SK-N-DZ (cell line): ENCODE measurements at regions not wholly inside any gene's neighbourhood (a gene's known extent, or its start where the extent isn't known, plus 50 kb on each side); places are given as distances from the start of the nearest gene placed in this dataset.

Experiments used
- DNase-seq: peaks from one replicate; pipeline ENCODE4 v3.0.0-alpha.2; 2015; ENCODE audit warnings: low spot score

DNA sequence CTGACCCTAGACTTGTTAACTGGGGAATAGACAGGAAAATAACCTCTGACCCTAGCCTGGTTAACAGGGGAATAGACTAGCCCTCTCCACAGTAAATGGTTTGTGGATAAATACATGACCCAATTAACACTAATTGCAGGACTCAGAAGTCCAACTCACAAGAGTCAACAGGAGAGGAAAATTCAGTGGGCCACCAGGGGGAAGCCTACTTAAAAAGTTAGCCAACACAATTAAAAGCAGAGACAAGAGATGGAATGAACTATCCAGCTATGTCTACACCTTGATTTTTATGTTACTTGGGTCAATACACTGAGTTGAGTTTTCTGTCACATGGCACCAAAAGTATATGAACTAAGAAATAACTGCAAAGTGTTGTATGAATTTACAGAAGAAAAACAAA lies 158.8 kb upstream of the SLC39A10 start:
- no peak for DNase-seq

DNA sequence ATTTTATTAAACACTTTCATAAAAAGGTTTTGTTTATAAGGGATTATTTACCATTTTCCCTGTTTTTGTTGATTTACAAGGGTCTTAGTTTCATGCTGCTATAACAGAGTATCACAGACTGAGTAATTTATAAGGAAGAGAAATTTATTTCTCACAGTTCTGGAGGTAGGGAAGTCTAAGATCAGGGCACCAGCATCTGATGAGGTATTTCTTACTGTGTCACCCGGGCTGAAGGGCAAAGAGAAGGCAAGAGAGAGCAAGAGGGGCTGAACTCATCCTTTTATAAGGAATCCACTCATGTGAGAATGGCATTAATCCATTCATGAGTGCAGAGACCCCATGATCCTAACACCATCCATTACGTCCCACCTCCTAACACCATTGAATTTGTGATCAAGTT lies 160.0 kb upstream of the SLC39A10 start:
- DNase-seq: no peak

DNA sequence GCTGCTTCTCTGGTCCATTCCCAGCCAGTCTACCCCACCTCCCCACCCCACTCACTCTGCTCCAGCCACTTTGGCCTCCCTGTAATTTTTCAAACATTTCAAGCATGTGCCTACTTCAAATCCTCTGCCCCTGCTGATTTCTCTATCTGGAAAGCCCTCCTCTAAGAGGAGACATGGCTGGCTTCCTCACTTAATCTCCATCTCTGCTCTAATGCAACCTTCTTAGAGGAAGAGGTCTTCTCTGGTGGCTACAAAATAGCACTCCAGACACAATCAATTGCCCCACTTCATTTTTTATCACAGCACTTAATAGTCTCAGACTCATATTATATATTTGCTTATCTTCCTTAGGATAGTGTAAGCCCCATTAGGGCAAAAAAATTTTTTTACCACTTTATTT lies 161.1 kb upstream of the SLC39A10 start:
- no peak for DNase-seq

DNA sequence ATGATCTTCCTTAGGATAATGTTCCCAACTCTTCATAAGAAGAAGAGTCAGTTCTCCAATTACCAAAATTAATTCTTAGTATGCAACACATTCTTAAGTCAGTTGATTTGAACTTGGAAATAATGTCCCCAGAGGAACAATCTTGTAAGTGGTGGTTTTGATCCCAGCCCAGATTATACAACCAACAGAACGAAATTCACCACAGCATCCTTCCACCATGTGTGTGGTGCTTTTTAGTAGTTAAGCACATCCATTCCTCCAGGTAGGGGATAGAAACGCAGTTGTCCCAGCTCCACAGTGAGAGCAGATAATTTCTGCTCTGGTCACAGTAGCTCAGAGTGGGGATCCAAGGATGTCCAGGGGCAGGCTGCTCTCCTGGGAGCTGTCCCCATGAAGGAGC lies 161.7 kb upstream of the SLC39A10 start:
- DNase-seq: no peak

DNA sequence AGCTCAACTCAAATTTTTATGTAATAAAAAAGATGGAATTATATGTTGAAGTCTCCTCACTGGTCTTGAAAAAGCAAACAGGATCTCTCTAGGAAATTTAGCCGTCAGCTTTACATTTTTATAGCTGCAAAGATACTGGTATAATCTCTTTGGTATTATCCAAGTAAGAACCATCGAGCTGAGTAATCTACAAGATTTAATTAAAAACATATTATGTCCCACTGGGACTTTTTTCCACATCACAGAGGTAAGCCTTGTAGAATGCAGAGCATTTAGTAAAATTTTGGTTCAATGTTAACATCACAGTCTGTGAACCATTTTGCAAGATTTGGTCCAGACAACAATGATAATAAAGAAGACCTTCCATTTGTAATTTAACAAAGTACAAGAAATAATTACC lies 162.6 kb upstream of the SLC39A10 start:
- no peak for DNase-seq

DNA sequence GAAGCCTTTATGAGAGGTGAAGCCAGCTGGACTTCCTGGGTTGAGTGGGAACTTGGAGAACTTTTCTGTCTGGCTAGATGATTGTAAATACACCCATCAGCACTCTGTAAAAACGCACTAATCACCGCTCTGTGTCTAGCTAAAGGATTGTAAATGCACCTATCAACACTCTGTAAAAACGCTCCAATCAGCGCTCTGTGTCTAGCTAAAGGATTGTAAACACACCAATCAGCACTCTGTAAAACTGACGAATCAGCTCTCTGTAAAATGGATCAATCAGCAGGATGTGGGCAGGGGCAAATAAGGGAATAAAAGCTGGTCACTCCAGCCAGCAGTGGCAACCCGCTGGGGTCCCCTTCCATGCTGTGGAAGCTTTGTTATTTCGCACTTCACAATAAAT lies 163.6 kb upstream of the SLC39A10 start:
- DNase-seq: no peak

DNA sequence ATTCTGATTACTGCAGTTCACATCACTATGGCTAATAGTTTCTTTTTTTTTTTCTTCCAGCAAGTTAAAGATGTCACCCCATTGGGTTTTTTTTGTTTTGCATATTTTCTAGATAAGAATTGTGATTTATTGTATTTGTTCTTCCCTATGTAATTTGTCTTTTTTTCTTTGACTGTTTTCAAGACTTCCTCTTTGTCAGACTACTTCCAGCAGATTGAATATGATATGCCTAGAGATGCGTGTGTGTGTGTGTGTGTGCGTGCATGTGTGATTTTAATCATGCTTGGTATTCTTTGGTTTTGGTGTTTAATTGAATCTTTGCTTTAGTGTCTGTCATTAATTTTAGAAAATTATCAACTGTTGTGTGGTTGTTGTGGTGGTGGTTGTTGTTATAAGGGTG lies 166.7 kb upstream of the SLC39A10 start:
- no peak for DNase-seq

DNA sequence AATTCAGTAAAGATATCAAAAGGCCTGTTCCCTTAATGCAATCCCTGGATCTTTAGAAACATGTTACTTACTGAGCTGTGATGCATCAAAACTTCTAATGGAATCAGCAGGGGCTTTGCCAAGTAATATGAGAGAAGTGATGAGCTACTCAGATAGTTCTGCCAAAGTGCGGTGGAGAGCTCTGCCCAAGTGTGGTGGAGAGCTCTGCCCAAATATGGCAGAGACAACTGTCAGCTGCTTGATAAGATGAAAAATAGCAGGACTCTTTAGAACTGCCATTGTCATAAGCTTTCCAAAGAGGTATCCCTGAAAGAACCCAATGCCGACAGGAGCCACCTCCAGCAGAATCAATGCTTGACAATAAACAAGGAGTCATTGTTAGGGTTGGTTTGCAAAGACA lies 167.9 kb upstream of the SLC39A10 start:
- DNase-seq: peak; percentile 20

DNA sequence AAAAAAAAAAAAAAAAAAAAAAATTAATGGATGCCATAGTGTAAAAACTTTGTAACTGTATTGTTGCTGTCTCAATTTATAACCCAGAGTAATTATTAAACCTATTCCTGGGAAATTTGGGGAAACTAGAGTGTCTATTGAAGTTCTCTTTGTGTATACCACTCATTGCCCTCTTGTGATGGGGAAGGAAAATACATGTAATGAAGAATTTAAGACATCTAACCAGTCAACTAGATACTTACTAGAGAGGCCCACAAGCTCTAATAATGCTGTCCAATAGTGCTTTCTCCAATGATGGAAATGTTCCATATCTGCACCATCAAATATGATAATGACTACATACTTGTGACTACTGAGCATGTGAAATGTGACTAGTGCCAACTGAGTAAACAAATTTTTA lies 168.5 kb upstream of the SLC39A10 start:
- DNase-seq: no peak

DNA sequence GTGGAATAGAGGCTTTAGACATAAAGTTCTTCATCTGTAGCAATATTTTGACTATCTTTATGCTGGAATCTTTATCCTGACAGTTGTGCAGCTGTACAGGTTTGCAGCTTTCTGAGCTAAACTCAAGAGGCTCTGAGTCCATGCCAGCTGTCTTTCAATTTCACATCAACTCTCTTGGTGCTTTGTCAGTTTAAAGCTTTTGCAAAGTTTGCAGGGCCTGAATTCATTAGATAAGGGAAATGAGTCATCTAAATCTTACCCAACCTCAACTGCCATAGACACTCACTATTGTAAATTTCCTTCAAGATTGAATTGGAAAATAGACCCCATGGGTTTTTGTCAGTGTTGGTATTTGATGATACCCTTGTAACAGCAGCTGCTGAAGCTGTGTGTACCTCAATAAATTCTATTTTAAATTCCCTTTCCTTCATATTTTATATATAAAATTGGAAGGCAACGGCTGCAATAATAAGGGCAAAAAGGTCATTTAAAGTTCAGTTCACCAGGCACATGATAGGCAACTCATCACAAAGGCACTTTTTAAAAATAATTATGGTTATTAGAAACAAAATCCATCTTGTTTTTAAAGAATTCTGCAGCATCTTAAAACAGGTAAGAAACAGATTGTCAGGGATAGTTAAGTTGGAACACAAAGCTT lies 169.9 kb upstream of the SLC39A10 start:
- no peak for DNase-seq

DNA sequence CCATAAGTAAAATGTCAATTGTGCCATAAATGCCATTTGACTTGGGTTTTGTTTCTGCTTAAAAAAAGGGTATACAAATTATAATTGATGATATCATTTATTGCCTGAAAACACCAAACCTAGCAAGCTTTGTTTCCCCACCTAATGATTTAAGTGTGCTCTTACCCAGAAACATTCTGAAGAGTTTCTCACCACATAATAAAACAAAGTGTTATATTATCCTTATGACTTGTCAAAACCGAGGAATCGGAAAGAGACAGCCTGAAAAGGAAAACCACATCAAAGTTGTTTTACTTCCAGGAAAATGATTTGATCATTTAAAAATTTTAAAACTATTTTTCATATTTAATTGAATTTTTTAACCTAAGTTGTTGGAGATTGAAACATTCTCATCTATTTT lies 170.5 kb upstream of the SLC39A10 start:
- DNase-seq: no peak

DNA sequence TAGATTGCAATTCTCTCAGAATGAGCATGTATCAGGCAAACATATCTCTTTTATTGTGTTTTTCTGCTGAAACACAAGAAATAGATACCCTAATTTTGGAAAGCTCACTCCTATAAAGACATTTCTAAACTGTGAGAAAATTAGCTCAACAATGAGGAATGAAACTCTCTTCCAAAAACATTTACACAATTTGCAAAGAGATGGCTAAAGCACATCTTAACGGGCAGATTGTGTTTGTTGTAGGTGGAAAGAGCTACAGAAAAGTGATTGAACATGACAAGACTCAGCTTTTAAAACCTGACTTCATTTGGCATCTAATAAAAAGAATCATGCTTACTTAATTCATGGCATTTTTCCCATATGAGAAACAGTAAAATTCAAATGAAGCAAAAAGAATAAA lies 175.0 kb upstream of the SLC39A10 start:
- no peak for DNase-seq

DNA sequence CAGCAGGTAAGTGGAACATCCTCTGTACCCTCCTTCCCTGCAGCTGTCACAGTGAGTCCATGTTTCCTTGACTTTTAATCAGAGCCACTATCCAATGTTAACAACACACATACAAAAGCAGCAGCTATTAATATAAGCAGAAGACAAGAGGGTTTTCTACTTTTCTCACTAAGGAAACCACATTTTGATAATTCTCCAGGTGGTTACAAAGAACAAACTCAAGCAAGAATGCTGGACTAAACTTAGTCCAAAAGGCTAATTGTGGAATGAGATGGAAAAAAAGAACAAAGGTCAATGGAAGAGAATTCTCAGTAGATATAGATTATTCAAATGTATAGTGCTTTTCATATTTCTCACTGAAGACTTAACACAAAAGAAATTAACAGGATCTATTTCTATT lies 176.9 kb upstream of the SLC39A10 start:
- DNase-seq: no peak

DNA sequence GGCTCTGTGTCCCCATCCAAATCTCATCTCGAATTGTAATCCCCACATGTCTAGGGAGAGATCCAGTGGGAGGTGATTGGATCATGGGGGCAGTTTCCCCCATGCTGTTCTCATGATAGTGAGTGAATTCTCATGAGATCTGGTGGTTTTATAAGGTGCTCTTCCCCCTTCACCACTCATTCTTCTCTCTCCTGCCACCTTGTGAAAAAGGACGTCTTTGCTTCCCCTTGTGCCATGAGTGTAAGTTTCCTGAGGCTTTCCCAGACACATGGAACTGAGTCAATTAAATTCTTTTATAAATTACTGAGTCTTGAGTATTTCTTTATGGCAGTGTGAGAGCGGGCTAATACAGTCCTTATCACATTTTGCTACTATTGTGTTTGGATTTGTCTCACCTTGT lies 177.6 kb upstream of the SLC39A10 start:
- DNase-seq: no peak

DNA sequence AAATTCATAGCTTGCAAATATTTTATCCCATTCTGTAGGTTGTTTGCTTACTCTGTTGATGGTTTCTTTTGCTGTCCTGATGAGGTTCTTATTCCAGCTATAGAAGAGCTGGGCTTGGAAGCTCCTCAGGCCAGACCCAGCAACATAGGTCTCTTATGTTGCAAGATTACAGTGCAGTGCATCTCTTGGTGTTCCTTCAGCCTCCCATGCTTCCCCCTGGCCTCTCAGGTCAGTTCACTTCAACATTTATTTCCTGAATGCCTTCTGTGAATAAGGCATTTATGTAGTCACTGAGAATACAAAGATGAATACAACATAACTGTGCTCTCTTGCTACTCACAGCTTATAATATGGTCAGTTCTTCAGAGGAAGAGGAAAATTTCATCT lies 179.0 kb upstream of the SLC39A10 start:
- DNase-seq: no peak

DNA sequence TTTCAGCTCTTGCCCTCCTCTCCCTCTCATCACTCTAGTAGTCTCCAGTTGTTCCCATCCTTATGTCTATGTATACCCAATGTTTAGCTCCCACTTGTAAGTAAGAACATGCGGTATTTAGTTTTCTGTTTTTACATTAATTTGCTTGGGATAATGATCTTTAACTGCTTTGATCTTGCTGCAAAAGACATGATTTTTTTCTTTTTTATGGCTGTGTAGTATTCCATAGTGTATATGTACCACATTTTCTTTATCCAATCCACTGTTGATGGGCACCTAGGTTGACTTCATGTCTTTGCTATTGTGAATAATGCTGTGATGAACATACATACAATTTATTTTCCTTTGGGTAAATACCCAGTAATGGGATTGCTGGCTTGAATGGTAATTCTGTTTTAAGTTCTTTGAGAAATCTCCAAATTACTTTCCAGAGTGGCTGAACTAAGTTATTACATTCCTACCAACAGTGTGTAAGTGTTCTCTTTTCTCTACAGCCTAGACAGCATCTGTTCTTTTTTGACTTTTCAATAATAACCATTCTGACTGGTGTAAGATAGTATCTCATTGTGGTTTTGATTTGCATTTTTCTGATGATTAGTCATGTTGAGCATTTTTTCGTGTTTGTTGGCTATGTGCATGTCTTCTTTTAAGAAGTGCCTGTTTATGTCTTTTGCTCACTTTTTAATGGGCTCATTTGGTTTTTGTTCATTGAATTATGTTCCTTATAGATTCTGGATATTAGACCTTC lies 179.6 kb upstream of the SLC39A10 start:
- DNase-seq: no peak

DNA sequence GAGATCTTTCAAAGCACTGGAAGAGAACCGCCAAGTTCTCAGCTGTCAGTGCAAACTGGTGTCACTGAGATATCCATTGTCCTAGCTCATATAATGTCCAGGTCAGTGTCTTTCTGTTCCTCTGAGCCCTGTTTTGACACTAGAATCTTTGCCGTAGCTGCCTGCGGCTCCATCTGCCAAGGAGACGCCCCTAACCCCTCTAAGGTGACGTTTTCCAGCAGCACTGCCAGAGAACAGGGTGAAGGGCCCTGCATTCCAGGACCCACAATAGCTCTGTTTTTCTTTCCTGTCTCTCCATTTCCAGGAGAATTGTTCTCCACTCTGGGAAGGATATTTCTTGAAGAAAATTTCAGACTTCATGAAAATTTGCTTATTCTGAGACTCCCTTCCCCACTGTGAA lies 181.7 kb upstream of the SLC39A10 start:
- no peak for DNase-seq

DNA sequence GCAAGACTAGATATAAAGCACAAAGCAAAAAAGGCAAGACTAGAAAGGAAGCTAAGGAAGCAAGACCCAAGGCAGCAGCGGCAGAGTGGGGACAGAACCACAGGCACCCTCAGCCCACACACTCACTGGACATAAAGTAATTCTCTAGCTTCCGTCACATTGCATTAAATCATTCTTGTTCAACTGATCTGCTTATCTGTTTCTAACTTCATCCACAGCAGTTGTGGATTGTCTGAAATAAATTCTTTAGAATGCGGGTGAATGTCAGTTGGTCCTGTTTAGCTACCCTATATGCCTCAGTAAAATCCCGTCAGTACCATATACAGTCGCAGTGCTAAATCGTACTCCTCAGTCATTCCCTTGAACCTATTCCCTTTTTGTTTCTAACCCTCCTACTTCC lies 183.2 kb upstream of the SLC39A10 start:
- no peak for DNase-seq

DNA sequence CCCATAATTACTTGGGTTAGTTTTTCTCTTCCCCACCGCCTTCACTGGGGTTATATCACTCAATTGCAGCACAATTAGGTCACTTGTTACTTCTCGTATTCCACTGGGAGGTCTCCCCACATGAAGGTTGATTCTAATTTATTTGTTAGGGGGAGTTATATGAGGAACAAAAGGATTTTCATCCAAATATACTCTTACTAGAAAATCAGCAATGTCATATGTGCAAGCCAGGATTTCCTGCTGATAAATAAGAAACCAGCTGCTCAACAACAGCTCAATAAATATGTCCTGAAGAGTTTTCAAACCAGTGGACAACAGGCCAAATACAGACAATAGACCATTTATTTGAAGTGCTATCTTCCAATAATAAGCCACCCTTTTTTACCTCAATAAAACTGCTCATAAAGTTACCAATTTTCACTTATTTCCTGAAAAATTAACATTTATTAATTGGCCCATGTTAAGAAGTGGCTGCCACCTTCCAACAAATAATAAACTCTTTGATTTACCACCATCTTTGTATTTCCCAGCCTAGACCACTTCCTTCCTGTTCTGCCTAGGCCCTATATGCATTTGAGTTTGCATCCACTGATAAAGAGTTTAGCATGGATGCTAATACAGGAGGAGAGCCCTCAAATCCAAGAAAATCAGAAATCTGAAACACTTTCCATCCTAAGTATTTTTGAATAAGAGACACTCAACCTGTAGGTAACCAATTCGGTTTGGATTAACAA lies 184.4 kb upstream of the SLC39A10 start:
- no peak for DNase-seq

DNA sequence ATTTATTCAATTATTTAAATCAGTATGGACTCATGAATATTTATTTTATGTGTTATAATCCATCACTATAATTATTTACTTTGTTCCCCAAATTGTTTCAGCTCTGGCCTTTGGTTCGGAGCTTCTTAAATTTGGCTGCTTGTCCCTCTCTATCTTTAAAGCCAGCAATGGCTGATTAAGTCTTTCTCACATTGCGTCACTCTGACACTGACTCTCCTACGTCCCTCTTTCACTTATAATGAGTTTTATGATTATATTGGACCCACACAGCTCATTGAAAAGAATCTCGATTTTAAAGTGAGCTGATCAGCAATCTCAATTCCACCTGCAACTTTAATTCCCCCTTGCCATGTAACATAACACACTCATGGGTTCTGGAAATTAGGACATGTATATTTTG lies 185.2 kb upstream of the SLC39A10 start:
- DNase-seq: no peak

DNA sequence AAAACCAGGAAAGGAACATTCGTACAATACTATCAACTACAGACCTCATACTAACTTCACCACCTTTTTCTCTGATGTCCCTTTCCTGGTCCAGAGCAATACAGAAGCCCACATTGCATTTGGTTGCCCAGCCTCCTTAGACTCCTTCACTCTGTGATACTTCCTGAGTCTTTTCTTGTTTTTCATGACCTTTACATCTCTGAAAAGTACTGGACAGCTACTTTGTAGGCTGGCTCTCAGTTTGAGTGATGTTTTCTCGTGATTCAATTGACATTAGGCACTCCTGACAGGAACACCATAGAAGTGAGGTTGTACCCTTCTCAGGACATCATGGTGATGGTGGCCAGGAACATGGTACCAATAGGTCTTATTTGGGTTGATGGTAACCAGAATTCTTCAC lies 185.9 kb upstream of the SLC39A10 start:
- DNase-seq: no peak

DNA sequence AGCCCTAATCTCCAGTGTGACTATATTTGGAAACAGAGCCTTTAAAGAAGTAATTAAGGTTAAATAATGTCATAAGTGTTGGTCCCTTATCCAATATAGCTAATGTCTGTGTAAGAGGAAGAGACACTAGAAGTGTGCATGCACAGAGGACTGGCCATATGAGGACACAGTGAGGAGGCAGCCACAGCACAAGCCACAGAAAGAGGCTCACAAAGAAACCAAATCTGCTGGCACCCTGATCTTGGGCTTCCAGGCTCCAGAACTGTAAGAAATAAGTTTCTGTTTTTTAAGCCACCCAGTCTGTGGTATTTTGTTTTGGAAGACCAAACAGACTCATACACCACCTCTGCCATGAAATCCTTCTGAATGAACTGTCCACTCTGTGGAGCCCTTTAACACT lies 186.4 kb upstream of the SLC39A10 start:
- DNase-seq: no peak

DNA sequence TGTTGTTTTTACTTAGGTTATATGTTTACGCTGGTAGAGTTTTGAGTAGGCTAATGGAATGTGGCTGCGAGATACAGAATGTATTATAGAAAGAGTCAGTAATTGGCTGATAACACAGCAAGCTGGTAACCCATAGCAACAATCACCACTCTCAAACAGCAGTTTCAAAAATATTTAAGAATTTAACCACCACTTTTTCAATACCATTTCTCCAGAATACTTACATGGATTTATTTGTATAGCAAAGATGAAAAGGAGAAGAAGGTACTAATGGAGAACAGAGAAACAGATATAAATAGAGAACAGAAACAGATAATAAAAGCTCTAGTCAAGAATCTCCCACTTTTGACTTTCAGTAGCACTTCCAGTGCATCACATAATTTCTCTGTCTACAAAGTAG lies 188.3 kb upstream of the SLC39A10 start:
- no peak for DNase-seq
